ENCODE measurements at regions not wholly inside any gene's neighbourhood (a gene's known extent, or its start where the extent isn't known, plus 50 kb on each side); places are given as distances from the start of the nearest gene placed in this dataset.

- FAIRE-seq (no peak), DNase-seq (ENCODE audit: insufficient read length, low spot score) (no peak)
- TF ChIP-seq SPI1 (IDR thresholded peaks at IDR 0.05; ENCODE audit: low read depth, low read length) (no peak), PAX5 (IDR thresholded peaks at IDR 0.05; ENCODE audit: insufficient read depth, low read length, severe bottlenecking) (no peak), POU2F2 (IDR thresholded peaks at IDR 0.05; ENCODE audit: low read depth, low read length) (no peak), POLR2A (IDR thresholded peaks at IDR 0.05; ENCODE audit: low read depth, low read length) (no peak), POLR2AphosphoS5 (IDR thresholded peaks at IDR 0.05; ENCODE audit: low read depth, low read length) (no peak), TAF1 (IDR thresholded peaks at IDR 0.05; ENCODE audit: low read depth, low read length) (no peak)
Observed at GRCh38 chr15:50825946-50826345, 60.4 kb upstream of the SPPL2A start.

- TF ChIP-seq PAX5 (IDR thresholded peaks at IDR 0.05; ENCODE audit: insufficient read depth, low read length, severe bottlenecking) = no peak
- no peak for TF ChIP-seq POLR2A (IDR thresholded peaks at IDR 0.05; ENCODE audit: low read depth, low read length)
- no peak for TF ChIP-seq SPI1 (IDR thresholded peaks at IDR 0.05; ENCODE audit: low read depth, low read length)
- no peak for TF ChIP-seq POU2F2 (IDR thresholded peaks at IDR 0.05; ENCODE audit: low read depth, low read length)
- TF ChIP-seq TAF1 (IDR thresholded peaks at IDR 0.05; ENCODE audit: low read depth, low read length) = no peak
- no peak for TF ChIP-seq POLR2AphosphoS5 (IDR thresholded peaks at IDR 0.05; ENCODE audit: low read depth, low read length)
- no peak for FAIRE-seq
- DNase-seq (ENCODE audit: insufficient read length, low spot score) = no peak
Observed at GRCh38 chr15:50824514-50824913, 59.0 kb upstream of the SPPL2A start.

GRCh38 chr15:50823281-50823680, 57.8 kb upstream of the SPPL2A start:
- no peak for FAIRE-seq
- no peak for TF ChIP-seq PAX5 (IDR thresholded peaks at IDR 0.05; ENCODE audit: insufficient read depth, low read length, severe bottlenecking)
- TF ChIP-seq POU2F2 (IDR thresholded peaks at IDR 0.05; ENCODE audit: low read depth, low read length) = no peak
- TF ChIP-seq POLR2AphosphoS5 (IDR thresholded peaks at IDR 0.05; ENCODE audit: low read depth, low read length) = no peak
- TF ChIP-seq TAF1 (IDR thresholded peaks at IDR 0.05; ENCODE audit: low read depth, low read length) = no peak
- TF ChIP-seq SPI1 (IDR thresholded peaks at IDR 0.05; ENCODE audit: low read depth, low read length) = no peak
- TF ChIP-seq POLR2A (IDR thresholded peaks at IDR 0.05; ENCODE audit: low read depth, low read length) = no peak
- no peak for DNase-seq (ENCODE audit: insufficient read length, low spot score)

GRCh38 chr15:50821476-50821875, 56.0 kb upstream of the SPPL2A start:
- FAIRE-seq (no peak), DNase-seq (ENCODE audit: insufficient read length, low spot score) (no peak)
- no peak for TF ChIP-seq PAX5 (IDR thresholded peaks at IDR 0.05; ENCODE audit: insufficient read depth, low read length, severe bottlenecking)
- no peak for TF ChIP-seq TAF1 (IDR thresholded peaks at IDR 0.05; ENCODE audit: low read depth, low read length)
- TF ChIP-seq POLR2AphosphoS5 (IDR thresholded peaks at IDR 0.05; ENCODE audit: low read depth, low read length) = no peak
- TF ChIP-seq POLR2A (IDR thresholded peaks at IDR 0.05; ENCODE audit: low read depth, low read length) = no peak
- TF ChIP-seq POU2F2 (IDR thresholded peaks at IDR 0.05; ENCODE audit: low read depth, low read length) = no peak
- TF ChIP-seq SPI1 (IDR thresholded peaks at IDR 0.05; ENCODE audit: low read depth, low read length) = no peak

DNA sequence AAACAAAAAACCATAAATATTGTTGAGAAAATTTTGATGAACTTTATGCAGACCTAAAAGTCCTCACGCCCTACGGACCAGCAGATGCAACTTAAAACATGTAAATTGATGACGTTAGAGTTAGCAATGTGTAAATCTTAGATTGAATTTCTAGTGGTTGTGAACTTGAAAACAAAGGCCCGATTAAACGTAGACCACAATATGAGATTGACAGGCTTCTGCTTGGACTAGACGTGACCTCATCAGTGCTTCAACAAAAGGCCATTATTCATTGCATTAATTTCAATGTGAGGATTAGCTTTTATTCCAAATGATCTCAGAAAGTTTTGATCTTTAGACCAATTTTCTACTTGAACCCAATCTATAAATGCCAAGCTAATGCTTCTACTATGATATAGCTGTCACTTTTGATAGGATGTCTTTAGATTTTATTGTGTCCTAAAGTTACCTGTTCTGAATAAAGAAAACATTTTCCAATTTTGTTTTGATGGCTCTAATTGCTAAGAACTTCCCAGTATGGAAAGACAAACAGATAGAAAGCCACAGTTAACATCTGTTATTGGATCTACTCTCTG, 55.4 kb upstream of the SPPL2A start:
- TF ChIP-seq POLR2A (IDR thresholded peaks at IDR 0.05; ENCODE audit: low read depth, low read length) (no peak), PAX5 (IDR thresholded peaks at IDR 0.05; ENCODE audit: insufficient read depth, low read length, severe bottlenecking) (no peak), POLR2AphosphoS5 (IDR thresholded peaks at IDR 0.05; ENCODE audit: low read depth, low read length) (no peak), POU2F2 (IDR thresholded peaks at IDR 0.05; ENCODE audit: low read depth, low read length) (no peak), TAF1 (IDR thresholded peaks at IDR 0.05; ENCODE audit: low read depth, low read length) (no peak), SPI1 (IDR thresholded peaks at IDR 0.05; ENCODE audit: low read depth, low read length) (no peak)

DNA sequence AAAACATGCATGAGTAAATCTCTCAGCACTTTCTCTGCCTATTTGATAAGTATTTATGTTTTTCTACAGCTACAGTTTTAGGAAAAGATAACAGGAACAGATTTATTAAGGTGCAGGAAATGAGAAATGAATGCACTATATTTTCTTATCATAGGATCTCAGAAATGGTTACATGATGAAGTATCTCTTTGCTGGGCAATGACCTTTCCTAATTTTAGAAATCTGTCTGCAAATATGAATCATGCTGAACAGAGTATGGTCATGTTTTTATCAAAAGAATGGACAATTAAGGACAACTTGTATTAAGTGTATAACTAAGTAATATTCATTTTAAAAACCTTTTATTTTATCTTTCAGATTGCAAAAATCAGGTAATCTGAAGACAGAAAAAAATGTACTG, 53.8 kb upstream of the SPPL2A start:
- no peak for TF ChIP-seq PAX5 (IDR thresholded peaks at IDR 0.05; ENCODE audit: insufficient read depth, low read length, severe bottlenecking)
- no peak for TF ChIP-seq SPI1 (IDR thresholded peaks at IDR 0.05; ENCODE audit: low read depth, low read length)
- TF ChIP-seq POLR2AphosphoS5 (IDR thresholded peaks at IDR 0.05; ENCODE audit: low read depth, low read length) = no peak
- TF ChIP-seq POU2F2 (IDR thresholded peaks at IDR 0.05; ENCODE audit: low read depth, low read length) = no peak
- no peak for TF ChIP-seq TAF1 (IDR thresholded peaks at IDR 0.05; ENCODE audit: low read depth, low read length)
- TF ChIP-seq POLR2A (IDR thresholded peaks at IDR 0.05; ENCODE audit: low read depth, low read length) = no peak
- FAIRE-seq (no peak), DNase-seq (ENCODE audit: insufficient read length, low spot score) (no peak)

More for the DNA sequence above, 55.4 kb upstream of the SPPL2A start:
- DNase-seq (ENCODE audit: insufficient read length, low spot score) (no peak), FAIRE-seq (no peak)

- no peak for DNase-seq (ENCODE audit: insufficient read length, low spot score)
- no peak for TF ChIP-seq SPI1 (IDR thresholded peaks at IDR 0.05; ENCODE audit: low read depth, low read length)
- FAIRE-seq = no peak
Observed at GRCh38 chr15:50815958-50816590, 50.6 kb upstream of the SPPL2A start.

All from GM12891 (cell line).